HFFc6 (cell line): ENCODE measurements at regions not wholly inside any gene's neighbourhood (a gene's known extent, or its start where the extent isn't known, plus 50 kb on each side); places are given as distances from the start of the nearest gene placed in this dataset.

Experiments used
- DNase-seq: peaks from one replicate; pipeline ENCODE4 v3.0.0-alpha.2; 2018
- H3K27ac Mint-ChIP-seq: 2 replicates; pipeline ENCODE4 v1.8.0; 2020; ENCODE audit warnings: mild to moderate bottlenecking, mixed read lengths
- H3K27me3 Mint-ChIP-seq: 2 replicates; pipeline ENCODE4 v1.8.0; 2021; ENCODE audit warnings: mild to moderate bottlenecking, moderate library complexity, mixed read lengths; ENCODE audit not compliant: insufficient read depth
- H3K36me3 Mint-ChIP-seq: 2 replicates; pipeline ENCODE4 v1.8.0; 2021; ENCODE audit warnings: low read depth, mixed read lengths
- H3K4me1 Mint-ChIP-seq: 2 replicates; pipeline ENCODE4 v1.8.0; 2020; ENCODE audit warnings: low read depth, mixed read lengths
- H3K4me3 Mint-ChIP-seq: 2 replicates; pipeline ENCODE4 v1.8.0; 2020; ENCODE audit warnings: mild to moderate bottlenecking, moderate library complexity, mixed read lengths
- H3K9me3 Mint-ChIP-seq: 2 replicates; pipeline ENCODE4 v1.8.0; 2020; ENCODE audit warnings: mild to moderate bottlenecking, mixed read lengths
- CTCF ChIP-seq: fragments of 200-600 bp; sonication (generic); IDR thresholded peaks from 2 replicates; pipeline ENCODE4 v1.5.0; 2021; ENCODE audit warnings: antibody characterized with exemption, mild to moderate bottlenecking

GRCh38 chr9:24625097-24625496 lies 79.4 kb upstream of the IZUMO3 start:
- no peak overlapping the region for H3K27ac Mint-ChIP-seq
- no peak for DNase-seq
- no peaks in the 10 kb centered on the region; the same call in 1 of the 2 replicates for H3K36me3 Mint-ChIP-seq
- TF ChIP-seq CTCF = no peak
- peaks cover 34% of the 10 kb centered on the region for H3K9me3 Mint-ChIP-seq
- no peaks in the 10 kb centered on the region for H3K4me1 Mint-ChIP-seq
- H3K27me3 Mint-ChIP-seq = no peaks in the 10 kb centered on the region
- no peak overlapping the region for H3K4me3 Mint-ChIP-seq

- Mint-ChIP-seq H3K4me1 (no peaks in the 10 kb centered on the region), H3K4me3 (no peak overlapping the region), H3K36me3 (no peaks in the 10 kb centered on the region; the same call in 1 of the 2 replicates), H3K27me3 (no peaks in the 10 kb centered on the region), H3K9me3 (peaks cover 39% of the 10 kb centered on the region), H3K27ac (no peak overlapping the region)
- DNase-seq = no peak
- no peak for TF ChIP-seq CTCF
Observed at GRCh38 chr9:24624481-24624880, 78.8 kb upstream of the IZUMO3 start.

- no peak overlapping the region for H3K27ac Mint-ChIP-seq
- H3K4me1 Mint-ChIP-seq = no peaks in the 10 kb centered on the region
- H3K36me3 Mint-ChIP-seq = no peaks in the 10 kb centered on the region; the same call in 1 of the 2 replicates
- DNase-seq = no peak
- no peaks in the 10 kb centered on the region for H3K27me3 Mint-ChIP-seq
- peaks cover 31% of the 10 kb centered on the region for H3K9me3 Mint-ChIP-seq
- no peak overlapping the region for H3K4me3 Mint-ChIP-seq
- TF ChIP-seq CTCF = no peak
Observed at GRCh38 chr9:24620741-24621140, 75.0 kb upstream of the IZUMO3 start.

- peaks cover 16% of the 10 kb centered on the region for H3K9me3 Mint-ChIP-seq
- H3K4me3 Mint-ChIP-seq = no peak overlapping the region
- no peaks in the 10 kb centered on the region for H3K4me1 Mint-ChIP-seq
- TF ChIP-seq CTCF = no peak
- H3K27ac Mint-ChIP-seq = no peak overlapping the region
- no peaks in the 10 kb centered on the region for H3K27me3 Mint-ChIP-seq
- no peak for DNase-seq
- H3K36me3 Mint-ChIP-seq = no peaks in the 10 kb centered on the region
Observed at GRCh38 chr9:24616863-24617262, 71.2 kb upstream of the IZUMO3 start.

GRCh38 chr9:24614070-24614469 lies 68.4 kb upstream of the IZUMO3 start:
- Mint-ChIP-seq H3K4me3 (no peak overlapping the region), H3K36me3 (no peaks in the 10 kb centered on the region), H3K9me3 (peaks cover 11% of the 10 kb centered on the region), H3K27me3 (no peaks in the 10 kb centered on the region), H3K27ac (no peak overlapping the region), H3K4me1 (no peaks in the 10 kb centered on the region)
- no peak for DNase-seq
- TF ChIP-seq CTCF = no peak

GRCh38 chr9:24608599-24608998 lies 62.9 kb upstream of the IZUMO3 start:
- H3K36me3 Mint-ChIP-seq = no peaks in the 10 kb centered on the region
- no peak overlapping the region for H3K27ac Mint-ChIP-seq
- TF ChIP-seq CTCF = no peak
- H3K4me3 Mint-ChIP-seq = no peak overlapping the region
- H3K27me3 Mint-ChIP-seq = no peaks in the 10 kb centered on the region
- DNase-seq = no peak
- peaks cover 14% of the 10 kb centered on the region for H3K9me3 Mint-ChIP-seq
- no peaks in the 10 kb centered on the region for H3K4me1 Mint-ChIP-seq
